Muscle of back (tissue), 3 donors: ENCODE measurements at regions not wholly inside any gene's neighbourhood (a gene's known extent, or its start where the extent isn't known, plus 50 kb on each side); places are given as distances from the start of the nearest gene placed in this dataset.
"Not testable (repeated sequence)": the region's sequence is repeated elsewhere in the genome, so short reads cannot be mapped to it uniquely, and the experiment has no call there.

Source experiments
- DNase-seq, 3 donors: peaks; one replicate each; pipeline versions ENCODE4 v3.0.0 to v3.0.0-alpha.2; 2013

GRCh38 chr13:73677048-73677601, 457.1 kb downstream of the KLF12 start:
- DNase-seq: peak in 2 of 3 donors; percentile 10 to 25

GRCh38 chr13:73676550-73677047, 457.6 kb downstream of the KLF12 start:
- no peak for DNase-seq

- DNase-seq: no peak
These were observed 458.4 kb downstream of the KLF12 start for GRCh38 chr13:73675821-73676220.

- no peak for DNase-seq
These were observed 459.6 kb downstream of the KLF12 start for GRCh38 chr13:73674570-73674969.

GRCh38 chr13:73673931-73674330, 460.3 kb downstream of the KLF12 start:
- DNase-seq: no peak

- peak in 2 of 3 donors; percentile 17 to 55 for DNase-seq
These were observed 461.7 kb downstream of the KLF12 start for GRCh38 chr13:73672492-73672891.

- no peak for DNase-seq
These were observed 462.5 kb downstream of the KLF12 start for GRCh38 chr13:73671732-73672131.

GRCh38 chr13:73671011-73671410, 463.2 kb downstream of the KLF12 start:
- DNase-seq: no peak

GRCh38 chr13:73667756-73668155, 466.4 kb downstream of the KLF12 start:
- DNase-seq: no peak

- DNase-seq: peak; percentile 49 to 77 (median 57)
These were observed 468.9 kb downstream of the KLF12 start for GRCh38 chr13:73665261-73665660.

DNA sequence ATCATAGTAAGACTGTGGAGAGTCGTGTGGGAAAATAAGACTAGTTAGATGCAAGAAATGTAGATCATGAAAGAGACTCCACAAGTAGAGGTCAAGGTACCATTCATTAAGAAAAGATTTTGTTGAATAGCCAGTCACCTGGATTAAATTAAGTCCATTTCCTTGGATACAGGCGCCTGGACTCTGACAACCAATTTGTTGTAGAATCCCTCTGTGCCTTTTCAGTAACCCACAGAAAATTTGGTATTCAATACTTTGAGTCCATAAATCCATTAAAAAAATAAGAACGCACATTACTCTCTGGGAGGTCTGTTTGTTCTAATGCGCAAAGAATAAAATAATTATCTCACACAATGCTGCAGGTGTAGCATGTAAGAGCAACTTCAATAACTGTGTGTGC, 469.4 kb downstream of the KLF12 start:
- peak in 2 of 3 donors; percentile 14 to 22 for DNase-seq

DNA sequence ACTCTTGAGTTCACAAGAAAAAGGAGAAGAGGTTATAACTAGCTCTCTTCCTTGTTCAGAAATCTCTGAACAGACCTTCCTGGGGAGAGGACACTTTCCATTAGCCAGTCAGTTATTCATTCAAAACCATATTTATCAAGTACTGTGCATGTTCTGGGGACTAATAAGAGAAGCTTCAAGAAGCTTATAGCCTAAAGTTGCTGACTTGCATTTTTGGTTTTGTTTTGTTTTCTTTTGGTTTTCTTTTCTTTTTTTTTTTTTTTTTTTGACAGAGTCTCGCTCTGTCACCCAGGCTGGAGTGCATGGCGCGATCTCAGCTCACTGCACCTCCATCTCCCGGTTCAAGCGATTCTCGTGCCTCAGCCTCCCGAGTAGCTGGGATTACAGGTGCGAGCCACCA, 471.4 kb downstream of the KLF12 start:
- DNase-seq: no peak

- no peak for DNase-seq
These were observed 472.3 kb downstream of the KLF12 start for GRCh38 chr13:73661687-73662425.

- no peak for DNase-seq
These were observed 473.1 kb downstream of the KLF12 start for GRCh38 chr13:73661066-73661465.

GRCh38 chr13:73658639-73659038, 475.6 kb downstream of the KLF12 start:
- no peak for DNase-seq

GRCh38 chr13:73657821-73658540, 476.2 kb downstream of the KLF12 start:
- DNase-seq: peak; percentile 43 to 80 (median 54)

- DNase-seq: no peak
These were observed 477.3 kb downstream of the KLF12 start for GRCh38 chr13:73656863-73657262.

DNA sequence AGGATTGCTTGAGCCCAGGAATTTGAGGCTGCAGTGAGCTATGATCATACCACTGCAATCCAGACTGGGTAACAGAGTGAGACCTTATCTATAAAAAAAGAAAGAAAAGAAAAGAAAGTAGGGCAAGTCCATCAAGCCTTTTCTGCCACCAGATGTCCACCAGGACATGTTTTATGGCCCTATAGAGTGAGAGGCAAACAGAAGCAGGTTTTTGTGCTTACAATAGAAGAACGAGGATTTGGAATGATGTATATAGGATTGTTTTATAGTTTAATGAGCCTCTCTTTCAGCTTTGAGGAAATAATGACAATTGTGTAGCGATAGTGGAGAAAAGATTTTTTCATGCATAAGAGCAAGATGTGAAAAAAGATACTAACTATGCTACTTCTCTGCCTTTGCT, 480.5 kb downstream of the KLF12 start:
- DNase-seq: no peak

GRCh38 chr13:73647417-73647816, 486.8 kb downstream of the KLF12 start:
- DNase-seq: no peak

GRCh38 chr13:73640476-73641179, 493.6 kb downstream of the KLF12 start:
- DNase-seq: not testable (repeated sequence)

DNA sequence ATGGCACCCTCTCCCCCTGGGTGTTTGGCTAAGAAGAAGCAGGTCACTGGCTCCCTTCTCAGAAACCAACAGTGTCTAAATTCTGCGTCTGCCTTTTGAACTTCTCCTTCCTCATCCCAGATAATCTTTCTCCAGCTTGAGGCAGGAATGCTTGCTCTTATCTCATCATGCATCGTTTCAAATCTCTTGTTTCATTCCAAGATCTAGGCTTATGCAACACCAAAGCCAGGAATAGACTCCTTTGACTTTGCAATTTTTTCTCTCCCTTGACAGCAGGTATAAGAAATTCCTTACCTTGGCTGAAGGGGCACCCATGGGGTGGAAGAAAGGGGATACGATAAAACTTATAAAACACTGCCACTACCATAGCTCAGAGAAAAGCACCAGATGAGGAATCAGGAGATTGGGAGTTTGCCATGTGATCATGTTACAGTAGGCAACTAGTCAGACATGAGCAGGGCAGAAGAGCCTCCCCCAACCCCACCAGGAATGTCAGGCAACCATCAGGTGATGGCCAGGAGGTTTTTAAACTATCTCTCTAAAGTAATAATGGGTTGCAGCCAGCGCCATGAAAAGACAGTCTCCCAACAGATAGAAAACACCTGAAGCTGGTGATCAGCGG, 498.9 kb downstream of the KLF12 start:
- DNase-seq: no peak
